RCC 7860 (cell line): ENCODE measurements at regions not wholly inside any gene's neighbourhood (a gene's known extent, or its start where the extent isn't known, plus 50 kb on each side); places are given as distances from the start of the nearest gene placed in this dataset.

Source experiments
- DNase-seq: peaks from one replicate; pipeline ENCODE4 v3.0.0-alpha.2; 2015; ENCODE audit warnings: low spot score
- FAIRE-seq: peaks from 2 replicates; lab custom pipeline; 2012; peaks lifted over from hg19 to GRCh38; lab: Jason Lieb, UNC

DNA sequence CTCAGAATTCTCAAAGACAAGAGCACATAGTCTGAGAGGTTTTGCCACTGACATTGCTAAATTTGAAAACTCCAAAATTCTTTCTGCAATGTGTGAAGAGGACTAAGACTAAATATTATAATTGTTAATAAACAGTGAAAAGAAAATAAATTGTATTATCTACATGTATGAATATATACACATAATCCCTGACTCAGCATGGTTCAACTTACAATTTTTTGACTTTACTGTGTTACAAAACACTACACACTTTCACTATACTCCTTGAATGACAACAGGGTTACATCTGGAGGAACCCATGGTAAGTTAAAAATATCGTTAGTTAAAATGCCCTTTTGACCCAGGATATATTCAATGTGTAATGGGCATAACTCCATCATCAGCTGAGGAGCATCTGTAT, 2017.2 kb upstream of the TENM3 start:
- FAIRE-seq: no peak

GRCh38 chr4:180234730-180235129, 2008.5 kb upstream of the TENM3 start:
- no peak for DNase-seq

More for the DNA sequence above, 2017.2 kb upstream of the TENM3 start:
- no peak for DNase-seq

GRCh38 chr4:180240670-180241069, 2002.5 kb upstream of the TENM3 start:
- DNase-seq (no peak), FAIRE-seq (no peak)

More at GRCh38 chr4:180234730-180235129, 2008.5 kb upstream of the TENM3 start:
- FAIRE-seq: no peak

DNA sequence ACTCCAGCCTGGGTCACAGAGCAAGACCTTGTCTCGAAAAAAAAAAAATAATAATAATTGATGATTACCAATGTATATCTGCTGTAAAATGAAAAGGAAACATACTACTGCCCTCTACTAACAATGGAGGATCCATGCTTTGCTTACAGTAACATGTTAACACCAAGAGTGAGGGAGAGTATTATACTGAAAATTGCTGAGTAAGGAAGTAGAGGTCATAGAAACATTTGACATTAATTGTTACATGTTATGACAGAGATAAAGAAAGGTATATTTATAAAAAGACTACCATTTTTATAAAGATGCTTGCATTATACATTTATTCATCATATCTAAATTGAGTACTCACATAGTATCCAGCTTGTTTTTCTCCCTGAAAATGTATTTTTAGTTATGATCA, 1989.8 kb upstream of the TENM3 start:
- FAIRE-seq: no peak

DNA sequence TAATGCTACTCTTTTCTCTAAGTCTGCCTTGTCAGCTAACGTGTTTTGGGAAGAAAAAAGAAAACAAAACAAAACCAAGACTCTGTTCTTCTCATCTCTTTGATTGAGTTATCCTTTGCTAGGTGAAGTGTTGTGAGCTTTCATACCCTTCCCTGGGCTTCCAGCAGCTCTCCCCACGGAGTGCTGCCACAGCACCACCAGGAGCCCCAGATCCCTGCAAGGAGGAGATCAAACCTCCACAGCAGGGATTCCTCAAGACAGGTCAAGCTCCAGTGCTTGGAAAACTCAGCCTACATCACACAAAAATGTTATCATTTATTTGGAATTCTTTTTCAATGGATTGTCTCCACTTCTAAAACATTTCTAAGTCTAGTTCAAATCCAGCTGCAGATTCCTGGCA, 1981.9 kb upstream of the TENM3 start:
- FAIRE-seq: no peak
- DNase-seq: no peak

More for the DNA sequence above, 1989.8 kb upstream of the TENM3 start:
- no peak for DNase-seq

DNA sequence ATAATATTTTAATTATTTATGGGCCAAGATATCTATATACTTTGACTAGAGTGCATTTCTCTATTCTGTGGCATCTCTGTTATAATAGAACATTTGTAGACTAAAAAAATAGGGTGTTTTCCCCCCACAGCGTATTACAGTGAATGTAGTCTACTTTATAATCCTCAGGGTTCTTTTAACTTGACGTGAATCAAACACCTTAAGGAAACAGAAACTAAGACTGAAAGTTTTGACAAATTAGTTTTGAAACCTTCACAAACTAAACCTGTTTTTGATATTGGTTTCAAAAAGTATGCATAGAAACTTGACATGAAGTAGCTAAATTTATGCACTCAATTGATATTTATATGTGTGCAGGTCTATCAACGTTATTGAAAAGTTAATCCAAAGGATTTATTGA, 1963.1 kb upstream of the TENM3 start:
- FAIRE-seq: no peak
- DNase-seq: no peak

GRCh38 chr4:180280726-180281297, 1962.4 kb upstream of the TENM3 start:
- no peak for DNase-seq

GRCh38 chr4:180281724-180282123, 1961.5 kb upstream of the TENM3 start:
- FAIRE-seq (no peak), DNase-seq (no peak)

More at GRCh38 chr4:180280726-180281297, 1962.4 kb upstream of the TENM3 start:
- FAIRE-seq: no peak

GRCh38 chr4:180284267-180284666, 1958.9 kb upstream of the TENM3 start:
- FAIRE-seq (no peak), DNase-seq (no peak)

DNA sequence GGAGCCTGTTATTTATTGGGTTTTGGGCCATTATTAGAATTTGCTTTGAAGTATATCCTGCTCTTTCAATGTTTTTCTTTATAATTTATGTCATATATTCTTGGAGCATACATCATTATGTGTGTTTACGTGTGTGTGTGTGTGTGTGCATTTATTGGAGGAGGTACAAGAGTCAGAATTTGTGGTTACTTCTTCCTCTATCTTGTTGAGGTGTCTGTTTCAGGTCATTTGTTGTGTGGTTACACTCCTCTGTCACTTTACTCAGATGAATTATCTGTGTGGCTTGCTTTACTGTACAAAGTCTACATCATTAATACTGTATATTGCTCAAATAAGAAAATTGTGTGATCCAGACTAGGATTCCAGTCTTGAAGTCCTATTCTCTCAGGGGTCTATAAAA, 1957.4 kb upstream of the TENM3 start:
- DNase-seq (no peak), FAIRE-seq (no peak)

- FAIRE-seq (no peak), DNase-seq (no peak)
Measured at GRCh38 chr4:180292339-180292738, 1950.9 kb upstream of the TENM3 start.

DNA sequence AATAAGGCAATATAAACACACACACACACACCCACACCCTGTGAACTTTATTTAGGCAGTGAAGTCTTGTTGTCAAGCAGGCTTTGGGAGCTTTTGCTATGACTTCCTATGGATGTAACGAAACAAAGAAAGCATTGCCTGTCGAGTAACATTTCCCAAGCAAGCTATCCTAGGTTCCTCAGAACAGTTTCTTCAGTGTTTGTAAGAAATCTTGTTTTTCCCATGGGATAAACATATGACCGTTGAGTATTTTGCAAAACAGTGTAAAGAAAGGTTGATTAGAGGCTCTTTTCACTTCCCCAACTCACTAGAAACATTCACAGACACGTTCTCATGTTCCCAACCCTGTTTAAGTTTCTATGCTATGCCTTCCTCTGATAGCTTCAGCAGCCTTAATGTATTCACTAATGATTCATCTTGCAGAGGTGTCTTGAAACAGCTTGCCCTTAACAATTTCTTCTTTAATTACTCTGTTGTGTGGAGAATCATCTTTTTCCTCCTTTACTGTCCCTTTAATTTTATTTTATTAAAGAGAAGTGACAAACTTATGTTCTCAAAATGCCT, 1947.1 kb upstream of the TENM3 start:
- no peak for DNase-seq
- no peak for FAIRE-seq

GRCh38 chr4:180304321-180304720, 1938.9 kb upstream of the TENM3 start:
- FAIRE-seq: no peak
- no peak for DNase-seq

DNA sequence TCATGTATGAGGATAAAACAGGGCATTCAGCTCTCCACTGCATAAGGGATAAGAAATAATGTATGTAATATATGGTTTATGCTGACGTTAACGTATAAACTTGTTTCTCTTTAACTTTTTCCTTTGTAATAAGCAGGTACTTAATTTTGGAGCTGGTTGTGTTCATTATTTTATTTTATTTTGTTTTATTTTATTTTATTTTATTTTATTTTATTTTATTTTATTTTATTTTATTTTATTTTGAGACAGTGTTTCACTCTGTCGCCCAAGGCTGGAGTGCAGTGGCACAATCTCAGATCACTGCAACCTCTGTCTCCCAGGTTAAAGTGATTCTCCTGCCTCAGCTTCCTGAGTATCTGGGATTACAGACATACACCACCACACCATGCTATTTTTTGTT, 1932.6 kb upstream of the TENM3 start:
- DNase-seq (no peak), FAIRE-seq (no peak)

DNA sequence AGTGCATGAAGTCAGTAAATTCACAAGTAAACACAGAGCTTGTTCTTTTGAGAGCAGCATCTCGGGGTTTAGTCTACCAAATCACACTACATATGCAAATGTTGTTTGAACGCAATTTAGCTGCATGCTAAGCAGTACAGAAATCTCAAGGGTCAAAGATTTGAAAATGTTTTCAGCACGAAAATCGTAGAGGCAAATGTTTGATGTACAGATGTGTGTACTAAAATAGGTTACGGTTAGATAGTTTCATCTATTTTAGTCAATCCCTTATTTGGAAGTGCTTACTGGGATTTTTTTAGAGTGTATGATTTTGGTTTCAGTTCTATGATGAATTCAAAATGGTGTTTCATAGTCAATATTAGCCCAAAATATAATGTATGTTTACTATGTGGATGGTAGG, 1928.2 kb upstream of the TENM3 start:
- DNase-seq (no peak), FAIRE-seq (no peak)

DNA sequence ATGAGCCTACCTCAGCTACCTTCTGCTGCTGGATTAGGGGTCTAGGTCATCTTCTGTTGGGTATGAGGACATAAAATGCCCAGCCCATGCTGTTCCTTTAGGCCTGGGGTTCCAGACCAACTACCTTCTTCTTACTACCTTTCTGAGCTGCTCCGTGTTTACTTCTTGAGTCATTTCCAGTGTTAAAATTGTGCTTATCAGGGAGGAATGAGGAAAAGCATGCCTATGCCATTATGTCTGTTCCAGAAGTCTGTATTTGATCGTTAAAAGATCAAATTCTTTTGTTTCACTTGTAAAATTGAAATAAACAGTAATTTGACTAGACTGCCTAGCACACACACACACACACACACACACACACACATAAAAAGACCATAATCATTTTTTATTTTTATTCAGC, 1912.7 kb upstream of the TENM3 start:
- DNase-seq (no peak), FAIRE-seq (no peak)

- no peak for FAIRE-seq
Measured at GRCh38 chr4:180333162-180333561, 1910.0 kb upstream of the TENM3 start.

DNA sequence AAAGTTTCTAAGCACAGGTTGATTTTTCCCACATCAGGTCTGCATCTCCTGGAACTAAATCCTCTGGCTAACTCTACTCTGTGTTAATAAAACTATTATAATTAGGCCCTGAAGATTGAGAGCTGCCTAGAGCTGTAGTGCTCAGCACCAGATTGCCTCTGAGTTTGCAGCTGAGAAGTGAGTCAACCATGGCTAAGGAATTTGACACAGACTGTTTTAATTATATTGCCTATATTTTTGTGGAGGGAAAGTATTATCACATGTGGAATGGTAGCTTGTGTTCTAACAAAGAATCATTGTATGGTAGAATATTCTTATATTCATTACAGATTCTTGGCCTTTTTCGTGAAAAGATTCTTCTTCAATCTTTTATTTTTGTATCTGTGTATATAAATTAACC, 1907.6 kb upstream of the TENM3 start:
- no peak for DNase-seq
- FAIRE-seq: no peak

More at GRCh38 chr4:180333162-180333561, 1910.0 kb upstream of the TENM3 start:
- DNase-seq: no peak

GRCh38 chr4:180336494-180337090, 1906.6 kb upstream of the TENM3 start:
- FAIRE-seq: no peak
- DNase-seq: no peak

DNA sequence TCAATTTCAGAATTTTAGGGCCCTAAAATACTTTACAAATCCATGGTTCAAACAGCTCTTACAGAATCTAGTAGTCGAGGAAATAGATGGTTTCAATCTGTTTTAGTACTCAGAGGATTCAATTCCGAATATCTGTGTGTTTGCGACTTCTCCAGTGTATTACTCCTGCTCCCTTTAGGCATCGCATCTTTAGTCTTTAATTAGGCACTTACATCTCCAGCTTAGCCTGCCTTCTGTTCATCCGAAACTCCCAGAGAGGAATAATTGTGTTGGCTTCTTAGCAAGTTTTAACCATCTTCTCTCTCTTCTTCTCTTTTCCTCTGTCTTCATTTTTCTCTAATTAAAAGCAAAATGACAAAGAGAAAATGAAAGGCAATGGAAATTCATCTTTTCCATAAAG, 1901.3 kb upstream of the TENM3 start:
- FAIRE-seq (no peak), DNase-seq (no peak)

GRCh38 chr4:180350901-180351300, 1892.3 kb upstream of the TENM3 start:
- DNase-seq: no peak
- no peak for FAIRE-seq

GRCh38 chr4:180356766-180357165, 1886.4 kb upstream of the TENM3 start:
- FAIRE-seq (no peak), DNase-seq (no peak)
